Effector memory CD8-positive, alpha-beta T cell (primary cell): ENCODE measurements at regions not wholly inside any gene's neighbourhood (a gene's known extent, or its start where the extent isn't known, plus 50 kb on each side); places are given as distances from the start of the nearest gene placed in this dataset.

Source experiments
- ATAC-seq: fragments of 150-1000 bp; cut with Tn5 transposase; replicated peaks from 2 replicates; pipeline ENCODE4 v1.10.0; 2021; ENCODE audit warnings: mild to moderate bottlenecking, moderate library complexity
- DNase-seq, 3 experiments: peaks; one replicate each; pipeline ENCODE4 v3.0.0; 2021
- H3K27ac Mint-ChIP-seq, 2 donors: one replicate each; pipeline ENCODE4 v1.8.0; 2022; ENCODE audit warnings: mild to moderate bottlenecking in 2 of 2, mixed read lengths in 2 of 2, moderate library complexity in 2 of 2
- H3K27me3 Mint-ChIP-seq, 2 donors: one replicate each; pipeline ENCODE4 v1.8.0; 2022; ENCODE audit warnings: mixed read lengths in 2 of 2
- H3K36me3 Mint-ChIP-seq: one replicate; pipeline ENCODE4 v1.8.0; 2022; ENCODE audit warnings: mild to moderate bottlenecking, moderate library complexity, mixed read lengths; ENCODE audit not compliant: insufficient read depth
- H3K4me1 Mint-ChIP-seq, 2 donors: one replicate each; pipeline ENCODE4 v1.8.0; 2022; ENCODE audit warnings: low read depth in 2 of 2, mixed read lengths in 2 of 2
- H3K4me3 Mint-ChIP-seq, 2 donors: one replicate each; pipeline ENCODE4 v1.8.0; 2022; ENCODE audit warnings: mild to moderate bottlenecking in 2 of 2, mixed read lengths in 2 of 2, moderate library complexity in 2 of 2
- H3K9me3 Mint-ChIP-seq, 2 donors: one replicate each; pipeline ENCODE4 v1.8.0; 2022; ENCODE audit warnings: mixed read lengths in 2 of 2

DNA sequence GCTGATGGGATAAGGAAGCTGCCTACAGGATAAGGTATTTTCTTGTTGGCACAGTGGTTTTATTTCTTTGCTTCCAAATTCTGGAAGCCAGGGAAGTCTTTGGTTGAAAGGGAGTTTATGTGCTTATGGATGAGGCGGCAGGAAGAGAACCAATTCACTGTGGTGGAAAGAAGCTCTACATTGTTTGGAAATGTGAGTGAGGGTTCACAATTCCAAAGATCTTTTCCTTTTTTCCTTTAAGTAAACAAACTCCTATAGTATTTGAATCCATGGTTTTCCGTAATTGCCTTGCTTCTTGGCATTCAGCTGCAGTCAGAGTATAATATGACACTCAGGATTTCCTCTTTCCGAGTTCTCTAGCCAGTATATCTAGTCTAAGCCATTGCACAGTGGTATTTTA, 86.2 kb downstream of the TEX29 start:
- Mint-ChIP-seq H3K27ac (no peak overlapping the region), H3K27me3 (peaks cover 4 to 65% of the 10 kb centered on the region in 2 donors), H3K4me1 (no peaks in the 10 kb centered on the region), H3K9me3 (no peaks in the 10 kb centered on the region), H3K4me3 (no peak overlapping the region), H3K36me3 (peaks cover 4% of the 10 kb centered on the region)
- no peak for ATAC-seq
- no peak for DNase-seq

DNA sequence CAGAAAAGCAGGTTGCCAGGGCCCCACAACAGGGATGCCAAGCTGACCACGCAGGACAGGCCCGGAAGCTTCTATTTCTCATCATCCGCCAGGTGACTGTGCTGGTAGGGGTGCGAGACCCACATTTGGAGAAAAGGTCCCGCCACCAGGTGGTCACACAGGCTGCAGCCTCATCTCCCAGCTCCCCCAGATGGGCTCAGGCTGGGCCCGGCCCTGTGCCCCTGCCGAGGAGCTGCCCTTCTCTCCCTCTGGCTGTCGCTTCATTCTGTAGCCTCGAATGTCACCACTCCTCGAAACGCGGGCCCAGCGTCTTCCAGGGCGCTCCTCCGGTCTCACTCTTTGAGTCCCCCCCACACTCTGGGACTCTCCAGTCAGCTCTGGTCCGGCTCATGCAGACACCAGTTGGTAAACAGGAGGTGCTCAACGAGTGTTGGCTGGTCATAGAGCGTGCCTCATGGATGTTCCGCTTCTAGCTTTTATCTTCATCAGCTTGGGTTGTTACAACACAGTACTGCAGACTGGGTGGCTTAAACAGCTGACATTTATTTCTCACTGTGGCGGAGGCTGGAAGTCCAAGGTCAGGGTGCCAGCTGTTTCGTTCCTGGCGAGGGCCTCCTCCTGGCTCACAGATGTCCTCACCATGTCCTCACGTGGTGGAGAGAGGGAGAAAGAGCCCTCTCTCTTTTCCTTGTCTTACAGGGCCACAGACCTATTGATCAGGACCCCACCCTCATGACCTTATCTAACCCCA, 87.1 kb downstream of the TEX29 start:
- Mint-ChIP-seq H3K9me3 (no peaks in the 10 kb centered on the region), H3K36me3 (peaks cover 4% of the 10 kb centered on the region), H3K4me1 (no peaks in the 10 kb centered on the region), H3K27ac (no peak overlapping the region), H3K4me3 (no peak overlapping the region), H3K27me3 (peaks cover 11 to 69% of the 10 kb centered on the region in 2 donors)
- ATAC-seq = no peak
- no peak for DNase-seq

DNA sequence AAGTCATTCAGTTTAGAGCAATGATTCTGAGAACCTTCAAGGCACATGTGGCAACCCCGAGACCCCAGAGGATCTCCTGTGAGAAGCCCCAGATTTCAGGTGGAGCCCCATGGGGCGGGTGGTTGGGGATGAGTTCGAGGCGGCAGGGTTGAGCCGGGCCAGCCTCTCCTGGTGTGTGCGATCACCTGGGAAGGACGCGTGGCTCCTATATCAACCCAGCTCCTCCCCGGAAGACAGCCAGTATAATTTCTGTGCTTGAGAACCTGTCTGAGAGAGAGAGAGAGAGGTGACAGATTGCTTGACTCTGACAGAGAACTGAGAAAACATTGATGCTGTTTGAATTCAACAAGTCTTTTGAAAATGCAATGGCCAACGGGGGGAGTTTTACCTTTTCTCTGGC, 89.0 kb downstream of the TEX29 start:
- Mint-ChIP-seq H3K4me1 (no peaks in the 10 kb centered on the region), H3K27me3 (peaks cover 11 to 56% of the 10 kb centered on the region in 2 donors), H3K4me3 (no peak overlapping the region), H3K27ac (no peak overlapping the region), H3K36me3 (peaks cover 7% of the 10 kb centered on the region), H3K9me3 (no peaks in the 10 kb centered on the region)
- ATAC-seq (no peak), DNase-seq (no peak)

DNA sequence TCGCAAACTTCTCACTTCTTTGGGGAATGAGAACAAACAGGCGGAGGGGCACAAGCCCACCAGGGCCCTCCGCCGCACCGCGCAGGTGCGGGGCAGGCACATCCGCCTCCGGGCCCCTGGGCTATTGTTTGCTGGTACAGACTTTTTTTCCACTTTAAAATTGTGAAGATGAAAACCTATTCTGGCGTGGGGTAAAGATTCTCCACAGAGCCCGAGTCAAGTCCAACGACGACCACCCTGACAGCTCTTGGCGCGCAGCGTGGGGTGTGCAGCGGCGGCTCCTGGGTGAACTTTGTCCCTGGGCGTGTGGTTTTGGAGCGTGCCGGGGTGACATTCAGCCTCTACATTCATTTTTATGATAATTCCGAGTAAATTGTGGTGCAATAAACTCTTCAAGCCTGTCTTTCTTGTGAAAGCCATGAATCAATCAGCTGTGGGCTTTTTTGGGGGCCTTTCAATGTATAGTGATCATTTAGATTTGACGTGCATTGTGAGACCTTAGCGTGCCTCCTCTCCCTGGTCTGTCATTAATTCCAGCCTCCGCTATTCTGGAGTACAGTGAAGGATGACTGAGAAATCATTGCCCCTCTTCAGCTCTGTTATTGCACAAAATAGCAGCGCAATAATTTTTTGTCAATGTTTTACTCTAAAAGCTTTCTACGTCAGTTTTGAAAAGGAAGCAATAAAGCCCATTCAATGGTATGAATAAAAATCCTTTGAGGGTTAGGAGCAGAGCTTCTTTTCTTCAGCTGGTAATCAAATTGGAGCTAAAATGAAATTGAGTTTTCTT, 90.0 kb downstream of the TEX29 start:
- no peak for DNase-seq
- no peaks in the 10 kb centered on the region for H3K4me1 Mint-ChIP-seq
- no peak overlapping the region for H3K4me3 Mint-ChIP-seq
- H3K27me3 Mint-ChIP-seq = peaks cover 7 to 51% of the 10 kb centered on the region in 2 donors
- H3K9me3 Mint-ChIP-seq = no peaks in the 10 kb centered on the region
- peaks cover 7% of the 10 kb centered on the region for H3K36me3 Mint-ChIP-seq
- ATAC-seq = no peak
- H3K27ac Mint-ChIP-seq = no peak overlapping the region

DNA sequence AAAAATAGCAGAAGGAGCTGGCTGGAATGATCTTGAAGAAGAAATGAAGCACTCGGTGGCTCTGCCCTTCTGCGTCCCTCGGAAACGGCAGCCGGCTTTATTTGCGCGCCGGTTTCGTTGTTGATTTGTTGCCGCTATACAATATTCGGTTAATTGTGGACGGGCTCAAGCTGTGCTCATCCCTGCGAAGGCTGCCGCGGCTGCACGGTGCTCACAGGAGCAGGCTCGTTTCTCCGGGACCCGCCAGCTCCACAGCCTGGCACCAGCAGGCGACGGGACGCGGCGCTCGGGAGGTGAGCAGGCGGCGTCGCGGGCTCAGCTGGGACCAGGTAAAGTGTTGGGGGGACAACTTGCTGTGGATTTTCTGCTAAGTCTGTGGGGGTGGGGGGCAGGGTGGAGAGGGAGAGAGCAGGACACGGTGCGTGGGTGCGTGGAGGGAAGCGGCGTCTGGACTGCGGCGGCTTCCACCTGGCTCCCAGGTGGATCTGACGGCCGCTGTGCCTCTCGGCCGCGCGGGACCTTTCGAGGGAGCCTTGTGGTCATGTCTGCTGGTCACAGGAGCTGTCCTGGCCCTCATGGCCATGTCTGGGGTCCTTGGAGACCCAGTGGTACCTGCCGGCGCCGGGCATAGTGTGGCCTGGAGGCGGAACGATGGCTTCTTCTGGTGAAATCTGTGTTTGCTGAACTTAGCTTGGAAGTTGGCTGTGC, 90.9 kb downstream of the TEX29 start:
- DNase-seq (no peak), ATAC-seq (no peak)
- H3K36me3 Mint-ChIP-seq = peaks cover 7% of the 10 kb centered on the region
- no peak overlapping the region for H3K27ac Mint-ChIP-seq
- H3K27me3 Mint-ChIP-seq = peaks cover 7 to 43% of the 10 kb centered on the region in 2 donors
- no peak overlapping the region for H3K4me3 Mint-ChIP-seq
- no peaks in the 10 kb centered on the region for H3K9me3 Mint-ChIP-seq
- H3K4me1 Mint-ChIP-seq = no peaks in the 10 kb centered on the region

DNA sequence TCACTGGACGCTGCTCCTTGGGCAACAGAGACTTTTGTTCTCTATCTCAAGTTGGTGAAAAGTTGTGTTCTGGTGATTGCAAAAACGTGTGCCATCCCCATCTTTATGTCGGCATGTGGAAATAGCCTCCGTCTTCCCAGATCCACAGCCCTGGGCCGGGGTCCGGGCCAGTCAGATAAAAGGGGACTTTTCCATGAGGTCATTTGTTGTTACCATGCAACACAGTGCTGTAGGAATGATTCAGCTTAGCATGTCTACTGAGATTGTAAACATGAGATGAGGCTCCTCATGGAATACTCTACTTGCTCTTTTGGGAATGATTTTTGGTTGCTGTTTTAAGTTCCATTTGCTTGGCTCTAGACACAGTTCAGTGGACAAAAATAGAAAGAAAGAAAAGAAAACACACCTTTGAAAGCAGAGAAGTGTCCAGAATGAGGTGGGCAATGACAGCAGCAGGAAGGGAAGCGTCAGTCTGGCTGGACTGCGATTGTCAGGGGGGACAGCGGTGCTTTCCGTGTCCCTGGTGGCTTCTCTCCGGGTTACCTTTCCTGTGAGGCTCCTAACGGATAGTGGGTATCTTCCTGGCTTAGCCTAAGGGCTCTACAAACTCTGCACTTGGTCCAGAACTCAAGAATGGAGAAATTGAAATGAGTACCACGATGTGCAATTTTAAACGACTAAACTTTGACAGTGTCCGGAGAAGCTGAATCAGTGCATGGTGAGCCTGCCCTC, 91.6 kb downstream of the TEX29 start:
- H3K4me1 Mint-ChIP-seq = no peaks in the 10 kb centered on the region
- H3K27ac Mint-ChIP-seq = no peak overlapping the region
- DNase-seq (no peak), ATAC-seq (no peak)
- H3K4me3 Mint-ChIP-seq = no peak overlapping the region
- H3K36me3 Mint-ChIP-seq = peaks cover 7% of the 10 kb centered on the region
- peaks cover 11 to 43% of the 10 kb centered on the region in 2 donors for H3K27me3 Mint-ChIP-seq
- H3K9me3 Mint-ChIP-seq = no peaks in the 10 kb centered on the region

DNA sequence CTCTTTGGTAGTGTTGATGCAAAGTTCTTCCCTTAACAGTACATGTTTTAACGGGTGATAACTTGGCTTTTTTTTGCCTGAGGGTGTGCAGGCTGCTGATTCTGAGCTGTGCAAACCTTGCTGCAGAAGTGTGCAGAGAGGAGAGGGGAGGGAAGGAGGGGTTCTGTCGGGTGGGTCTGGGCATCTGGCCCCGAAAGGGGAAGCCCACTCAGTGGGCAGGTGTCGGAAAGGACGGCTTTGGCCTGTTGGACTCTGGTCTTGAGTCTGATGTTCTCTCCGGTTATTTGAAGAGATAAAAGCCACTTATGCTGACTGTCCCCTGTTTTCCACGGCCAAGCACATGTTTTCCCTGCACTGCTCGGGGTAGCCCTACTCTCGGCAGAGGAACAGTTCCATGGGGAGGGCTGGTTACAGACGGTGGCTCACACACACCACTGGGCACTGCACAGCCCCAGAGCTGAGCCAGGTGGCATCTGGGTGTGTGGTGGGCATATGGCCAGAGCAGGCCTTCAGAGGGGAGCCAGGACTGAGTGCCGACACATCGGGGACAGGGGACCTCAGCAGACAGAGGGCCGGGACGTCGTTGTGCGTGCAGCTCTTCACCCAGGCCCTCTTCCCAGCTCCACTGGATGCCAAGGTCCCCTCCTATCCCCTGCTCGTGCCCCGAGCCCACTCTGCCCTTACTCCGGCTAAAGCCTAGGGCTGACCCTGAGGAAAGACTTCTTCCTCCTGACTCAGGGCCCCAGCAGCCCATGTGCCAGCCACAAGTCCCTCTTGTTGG, 93.2 kb downstream of the TEX29 start:
- Mint-ChIP-seq H3K27ac (no peak overlapping the region), H3K27me3 (peaks cover 15 to 44% of the 10 kb centered on the region in 2 donors), H3K4me1 (no peaks in the 10 kb centered on the region), H3K9me3 (no peaks in the 10 kb centered on the region), H3K4me3 (no peak overlapping the region), H3K36me3 (peaks cover 4% of the 10 kb centered on the region)
- DNase-seq (no peak), ATAC-seq (no peak)

DNA sequence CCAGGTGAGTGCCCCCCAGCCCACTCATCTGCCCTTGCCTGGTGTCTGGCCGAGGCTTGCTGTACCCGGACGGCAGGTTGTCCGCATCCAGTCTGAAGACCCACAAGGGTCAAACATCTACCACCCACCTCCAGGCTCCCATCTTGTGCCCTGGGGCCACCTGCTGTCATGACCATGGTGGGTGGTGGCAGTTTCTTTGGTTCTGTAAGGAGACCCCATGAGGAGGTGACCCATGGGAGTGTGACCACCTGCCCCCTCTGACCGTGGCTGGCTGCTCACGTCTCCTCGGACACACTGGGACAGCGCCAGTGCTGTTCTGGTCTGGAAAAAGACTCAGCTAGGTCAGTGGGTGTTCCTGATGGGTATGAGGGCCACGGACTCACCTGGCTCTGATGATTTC, 93.9 kb downstream of the TEX29 start:
- no peak overlapping the region for H3K4me3 Mint-ChIP-seq
- DNase-seq = no peak
- H3K9me3 Mint-ChIP-seq = no peaks in the 10 kb centered on the region
- H3K36me3 Mint-ChIP-seq = peaks cover 4% of the 10 kb centered on the region
- ATAC-seq = no peak
- no peak overlapping the region for H3K27ac Mint-ChIP-seq
- peaks cover 17 to 51% of the 10 kb centered on the region in 2 donors for H3K27me3 Mint-ChIP-seq
- H3K4me1 Mint-ChIP-seq = no peaks in the 10 kb centered on the region

DNA sequence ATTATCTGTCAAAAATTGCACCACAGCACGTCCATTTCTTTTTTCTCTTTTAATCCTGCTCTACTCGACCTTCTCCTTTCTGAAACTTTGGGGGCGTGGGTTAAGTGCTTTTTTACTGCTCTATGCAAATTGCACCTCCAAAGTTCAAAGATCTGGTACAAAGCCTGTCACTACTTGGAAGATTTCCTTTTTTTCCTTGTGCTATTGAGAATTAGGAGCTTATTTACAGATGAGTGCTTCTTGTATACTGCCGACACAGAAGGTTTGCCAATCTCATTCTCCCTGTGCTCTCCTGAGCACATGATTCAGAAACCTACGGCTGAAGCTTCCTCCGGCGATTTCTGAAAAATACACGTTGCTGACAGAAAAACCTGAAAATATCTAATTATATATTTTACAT, 94.8 kb downstream of the TEX29 start:
- Mint-ChIP-seq H3K36me3 (peaks cover 4% of the 10 kb centered on the region), H3K4me3 (no peak overlapping the region), H3K27ac (no peak overlapping the region), H3K4me1 (no peaks in the 10 kb centered on the region), H3K9me3 (no peaks in the 10 kb centered on the region), H3K27me3 (peaks cover 19 to 60% of the 10 kb centered on the region in 2 donors)
- no peak for ATAC-seq
- no peak for DNase-seq

DNA sequence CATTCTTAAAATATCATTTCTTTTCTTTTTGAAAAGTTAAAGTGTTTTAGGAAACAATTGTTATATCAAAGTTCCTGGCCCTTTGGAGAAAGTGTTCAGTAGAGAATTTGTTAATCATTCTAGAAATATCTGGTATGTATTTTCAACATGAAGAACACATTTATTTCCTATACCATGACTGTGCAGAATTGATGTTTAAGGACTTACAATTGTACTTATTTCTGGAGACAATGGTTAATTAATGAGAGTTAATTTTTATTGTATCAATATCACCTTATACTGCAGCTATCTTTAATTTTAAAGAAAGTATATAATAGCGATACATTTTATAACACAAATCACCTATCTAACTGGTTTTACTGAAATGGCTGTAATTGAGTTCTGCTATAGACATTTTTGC, 95.3 kb downstream of the TEX29 start:
- no peak overlapping the region for H3K4me3 Mint-ChIP-seq
- H3K4me1 Mint-ChIP-seq = no peaks in the 10 kb centered on the region
- peaks cover 19 to 65% of the 10 kb centered on the region in 2 donors for H3K27me3 Mint-ChIP-seq
- no peak overlapping the region for H3K27ac Mint-ChIP-seq
- H3K36me3 Mint-ChIP-seq = peaks cover 4% of the 10 kb centered on the region
- H3K9me3 Mint-ChIP-seq = no peaks in the 10 kb centered on the region
- ATAC-seq (no peak), DNase-seq (no peak)

DNA sequence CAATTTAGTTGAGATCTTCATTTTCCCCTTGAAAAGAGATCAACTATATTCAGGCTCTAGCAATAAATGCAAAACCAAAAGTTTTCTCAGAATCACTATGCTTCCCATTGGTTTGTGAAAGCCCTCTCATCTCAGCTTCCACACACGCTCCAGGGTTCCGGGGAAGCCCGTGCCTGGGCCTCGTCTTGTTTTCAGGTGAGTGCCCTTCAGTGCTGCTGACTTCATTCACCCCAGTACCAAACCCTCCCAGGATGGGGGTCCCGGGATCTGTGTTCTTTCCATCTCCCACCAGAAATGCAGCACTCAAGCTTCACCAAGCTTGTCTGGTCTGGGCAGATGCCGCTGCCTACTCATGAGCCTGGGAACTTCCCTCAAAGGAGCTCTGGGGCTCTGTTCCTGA, 97.7 kb downstream of the TEX29 start:
- H3K27me3 Mint-ChIP-seq = peaks cover 23 to 68% of the 10 kb centered on the region in 2 donors

DNA sequence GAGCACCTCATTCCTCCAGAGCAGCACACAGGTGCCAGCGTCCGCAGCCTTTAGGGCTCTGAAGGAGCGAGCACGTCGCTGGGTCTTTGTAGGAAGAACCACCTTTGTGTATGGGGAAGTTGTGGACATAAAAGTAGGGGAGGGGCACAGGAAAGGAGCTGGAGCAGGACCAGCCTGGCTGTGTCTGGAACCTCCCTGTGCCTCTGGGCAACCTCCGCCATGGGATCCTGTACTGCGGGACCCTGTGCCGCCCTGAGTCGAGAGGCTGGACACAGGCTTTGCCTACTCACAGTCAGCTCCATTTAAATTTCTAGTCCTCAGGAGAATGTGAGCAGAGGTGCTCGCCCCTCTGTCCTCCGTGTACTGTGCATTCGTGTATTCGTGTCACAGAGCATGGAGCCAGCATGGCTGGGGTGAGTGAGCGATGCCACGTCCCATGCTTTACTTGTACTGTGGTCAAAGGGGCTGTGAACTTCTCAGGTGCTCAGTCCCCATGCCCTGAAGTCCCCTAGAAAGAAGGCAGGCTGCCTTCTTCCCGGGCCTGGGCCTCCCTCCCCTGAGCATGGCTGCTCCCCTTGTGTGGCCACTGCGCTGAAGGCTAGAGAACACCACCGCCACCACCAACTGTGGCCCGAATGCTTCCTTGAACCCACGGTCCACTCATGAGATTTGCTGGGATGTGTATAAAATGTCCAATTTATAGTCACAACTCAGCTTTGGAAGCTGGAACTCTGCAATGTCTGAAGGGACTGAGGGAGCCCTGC, 99.9 kb downstream of the TEX29 start:
- H3K9me3 Mint-ChIP-seq = no peaks in the 10 kb centered on the region
- H3K27ac Mint-ChIP-seq = no peak overlapping the region
- H3K4me1 Mint-ChIP-seq = no peaks in the 10 kb centered on the region
- no peak overlapping the region for H3K4me3 Mint-ChIP-seq
- H3K27me3 Mint-ChIP-seq = peaks cover 23 to 75% of the 10 kb centered on the region in 2 donors
- ATAC-seq = no peak
- no peak for DNase-seq
- no peaks in the 10 kb centered on the region for H3K36me3 Mint-ChIP-seq

More for the DNA sequence above, 97.7 kb downstream of the TEX29 start:
- Mint-ChIP-seq H3K4me3 (no peak overlapping the region), H3K27ac (no peak overlapping the region), H3K4me1 (no peaks in the 10 kb centered on the region), H3K36me3 (peaks cover 4% of the 10 kb centered on the region), H3K9me3 (no peaks in the 10 kb centered on the region)
- DNase-seq = no peak
- no peak for ATAC-seq
